ENCODE measurements at regions not wholly inside any gene's neighbourhood (a gene's known extent, or its start where the extent isn't known, plus 50 kb on each side); places are given as distances from the start of the nearest gene placed in this dataset.

- no peaks in the 10 kb centered on the region for H3K27me3 ChIP-seq (ENCODE audit: control insufficient read depth, insufficient read depth, low read length)
- no peaks in the 10 kb centered on the region for H3K36me3 ChIP-seq (ENCODE audit: control insufficient read depth, insufficient read depth, low read length)
- no peak overlapping the region for H3K4me3 ChIP-seq (ENCODE audit: low read depth, low read length)
- ChIA-PET POLR2A (no interaction called here), CTCF (no interaction called here)
- TF ChIP-seq CTCF (IDR thresholded peaks at IDR 0.05; ENCODE audit: insufficient read depth, low read depth, low read length), result no peak
- DNase-seq (ENCODE audit: low read depth), result no peak
Observed at GRCh38 chr16:79902351-79902750, 301.8 kb upstream of the MAF start.

- ChIA-PET POLR2A (no interaction called here), CTCF (no interaction called here)
- no peaks in the 10 kb centered on the region for H3K36me3 ChIP-seq (ENCODE audit: control insufficient read depth, insufficient read depth, low read length)
- DNase-seq (ENCODE audit: low read depth), result no peak
- no peak for TF ChIP-seq CTCF (IDR thresholded peaks at IDR 0.05; ENCODE audit: insufficient read depth, low read depth, low read length)
- H3K4me3 ChIP-seq (ENCODE audit: low read depth, low read length), result no peak overlapping the region
- no peaks in the 10 kb centered on the region for H3K27me3 ChIP-seq (ENCODE audit: control insufficient read depth, insufficient read depth, low read length)
Observed at GRCh38 chr16:79901522-79901921, 301.0 kb upstream of the MAF start.

GRCh38 chr16:79899716-79900115, 299.2 kb upstream of the MAF start:
- POLR2A ChIA-PET, result no interaction called here
- DNase-seq (ENCODE audit: low read depth), result no peak
- no peaks in the 10 kb centered on the region for H3K27me3 ChIP-seq (ENCODE audit: control insufficient read depth, insufficient read depth, low read length)
- CTCF ChIA-PET, result interaction anchor here (1.4 kb wide), 1 partner anchor 13 kb away, joined by 4 read pairs; no protein-coding TSS in a partner anchor
- no peak overlapping the region for H3K4me3 ChIP-seq (ENCODE audit: low read depth, low read length)
- no peak for TF ChIP-seq CTCF (IDR thresholded peaks at IDR 0.05; ENCODE audit: insufficient read depth, low read depth, low read length)
- no peaks in the 10 kb centered on the region for H3K36me3 ChIP-seq (ENCODE audit: control insufficient read depth, insufficient read depth, low read length)

GRCh38 chr16:79899316-79899715, 298.8 kb upstream of the MAF start:
- no peak for DNase-seq (ENCODE audit: low read depth)
- H3K27me3 ChIP-seq (ENCODE audit: control insufficient read depth, insufficient read depth, low read length), result no peaks in the 10 kb centered on the region
- no peaks in the 10 kb centered on the region for H3K36me3 ChIP-seq (ENCODE audit: control insufficient read depth, insufficient read depth, low read length)
- CTCF ChIA-PET, result no interaction called here
- no peak overlapping the region for H3K4me3 ChIP-seq (ENCODE audit: low read depth, low read length)
- no peak for TF ChIP-seq CTCF (IDR thresholded peaks at IDR 0.05; ENCODE audit: insufficient read depth, low read depth, low read length)
- POLR2A ChIA-PET, result no interaction called here

- Histone ChIP-seq H3K4me3 (ENCODE audit: low read depth, low read length) (no peak overlapping the region), H3K36me3 (ENCODE audit: control insufficient read depth, insufficient read depth, low read length) (no peaks in the 10 kb centered on the region), H3K27me3 (ENCODE audit: control insufficient read depth, insufficient read depth, low read length) (no peaks in the 10 kb centered on the region)
- CTCF ChIA-PET, result no interaction called here
- no peak for TF ChIP-seq CTCF (IDR thresholded peaks at IDR 0.05; ENCODE audit: insufficient read depth, low read depth, low read length)
- POLR2A ChIA-PET, result no interaction called here
- DNase-seq (ENCODE audit: low read depth), result no peak
Observed at GRCh38 chr16:79898703-79899102, 298.2 kb upstream of the MAF start.

Measured in BJ (cell line).